ENCODE measurements at regions not wholly inside any gene's neighbourhood (a gene's known extent, or its start where the extent isn't known, plus 50 kb on each side); places are given as distances from the start of the nearest gene placed in this dataset.
A peak's percentile ranks its signal among the peaks of the same experiment; 100 is the strongest.
"Not testable (repeated sequence)": the region's sequence is repeated elsewhere in the genome, so short reads cannot be mapped to it uniquely, and the experiment has no call there.

GRCh38 chr2:132220589-132220988 is 58.8 kb upstream of the ANKRD30BL start:
- not testable (repeated sequence) for DNase-seq

- DNase-seq = not testable (repeated sequence)
These were observed 60.1 kb upstream of the ANKRD30BL start for GRCh38 chr2:132221886-132222285.

GRCh38 chr2:132252191-132252893 is 90.6 kb upstream of the ANKRD30BL start:
- no peak for DNase-seq

GRCh38 chr2:132252894-132253264 is 91.1 kb upstream of the ANKRD30BL start:
- DNase-seq = no peak

DNA sequence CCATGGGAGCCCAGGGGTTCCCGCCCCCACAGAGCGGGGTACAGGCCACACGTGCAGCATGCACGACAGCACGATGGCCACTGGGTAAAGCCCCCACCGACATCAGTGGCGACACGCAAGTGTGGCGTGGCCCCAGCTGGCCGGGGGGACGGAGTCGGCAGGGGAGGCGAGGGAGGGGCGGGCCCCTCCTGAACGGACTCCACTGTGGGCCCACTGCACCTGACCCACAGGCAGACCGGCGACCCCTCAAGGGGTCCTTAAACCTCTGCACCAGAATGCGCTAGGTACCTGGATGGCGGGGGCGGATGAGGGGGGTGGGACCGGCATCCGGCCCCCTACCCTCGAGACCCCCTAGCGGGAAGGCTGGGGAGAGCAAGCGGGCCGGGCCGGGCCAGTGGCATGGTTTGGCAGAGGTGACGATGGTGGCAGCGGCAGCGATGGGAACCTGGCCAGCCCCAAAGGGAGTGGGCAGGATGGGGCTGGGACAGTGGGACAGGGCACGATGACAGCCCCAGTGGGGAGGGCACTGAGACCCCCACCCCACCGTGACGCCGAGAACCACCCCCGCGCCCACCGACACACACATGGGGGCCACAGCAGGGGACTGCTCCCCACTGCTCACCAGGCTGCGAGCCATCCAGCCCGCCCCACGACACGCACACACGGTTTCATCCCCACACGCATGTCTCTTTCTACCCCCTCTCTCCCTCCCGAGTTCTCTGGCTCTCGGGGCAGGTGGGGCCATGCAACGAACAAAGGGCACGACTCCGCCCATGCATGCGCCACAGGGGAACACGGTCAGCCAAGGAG is 91.9 kb upstream of the ANKRD30BL start:
- DNase-seq = no peak

- not testable (repeated sequence) for DNase-seq
These were observed 92.7 kb upstream of the ANKRD30BL start for GRCh38 chr2:132254306-132254919.

GRCh38 chr2:132255714-132256113 is 94.0 kb upstream of the ANKRD30BL start:
- no peak for DNase-seq

GRCh38 chr2:132256251-132256902 is 94.6 kb upstream of the ANKRD30BL start:
- no peak for DNase-seq

GRCh38 chr2:132256903-132257300 is 95.2 kb upstream of the ANKRD30BL start:
- DNase-seq = not testable (repeated sequence)

- DNase-seq = not testable (repeated sequence)
These were observed 95.8 kb upstream of the ANKRD30BL start for GRCh38 chr2:132257301-132258171.

DNA sequence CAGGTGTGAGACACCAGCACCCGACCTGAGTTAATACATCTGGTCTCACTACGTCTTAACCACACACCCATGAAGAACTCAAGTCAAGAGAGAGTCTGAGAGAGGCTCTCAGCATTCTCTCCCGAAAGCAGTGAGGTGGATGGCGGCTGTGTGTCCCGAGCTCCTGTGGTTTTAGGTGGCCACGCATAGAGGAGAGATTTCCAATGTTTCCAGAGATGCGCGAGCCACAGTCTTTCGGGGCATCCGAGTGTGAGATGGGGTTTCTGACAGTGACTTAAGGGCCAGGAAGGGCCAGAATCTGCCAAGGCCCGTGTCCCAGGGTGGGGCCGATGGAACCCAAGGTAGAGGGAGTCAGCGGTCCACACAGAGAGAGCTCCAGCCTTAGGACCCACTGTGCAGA is 97.5 kb upstream of the ANKRD30BL start:
- not testable (repeated sequence) for DNase-seq

GRCh38 chr2:132265595-132265994 is 103.8 kb upstream of the ANKRD30BL start:
- DNase-seq = not testable (repeated sequence)

DNA sequence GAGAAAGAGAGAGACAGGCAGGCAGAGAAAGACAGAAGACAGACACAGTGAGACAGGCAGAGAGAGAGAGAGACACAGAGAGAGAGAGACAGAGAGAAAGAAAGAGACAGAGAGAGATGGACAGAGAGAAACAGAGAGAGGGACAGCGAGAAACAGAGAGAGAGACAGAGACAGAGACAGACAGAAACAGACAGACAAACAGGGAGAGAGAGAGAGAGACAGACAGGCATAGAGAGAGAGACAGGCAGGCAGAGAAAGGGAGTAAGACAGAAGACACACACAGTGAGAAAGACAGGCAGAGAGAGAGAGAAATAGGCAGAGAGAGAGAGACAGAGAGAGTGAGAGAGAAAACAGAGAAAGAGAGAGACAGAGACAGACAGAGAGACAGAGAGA is 105.3 kb upstream of the ANKRD30BL start:
- no peak for DNase-seq

GRCh38 chr2:132267498-132268283 is 105.9 kb upstream of the ANKRD30BL start:
- not testable (repeated sequence) for DNase-seq

GRCh38 chr2:132268284-132268976 is 106.7 kb upstream of the ANKRD30BL start:
- DNase-seq = peak; percentile 56

- DNase-seq = no peak
These were observed 107.3 kb upstream of the ANKRD30BL start for GRCh38 chr2:132268977-132269523.

GRCh38 chr2:132270255-132270654 is 108.5 kb upstream of the ANKRD30BL start:
- DNase-seq = no peak

GRCh38 chr2:132270981-132271546 is 109.3 kb upstream of the ANKRD30BL start:
- no peak for DNase-seq

GRCh38 chr2:132271794-132272193 is 110.0 kb upstream of the ANKRD30BL start:
- DNase-seq = not testable (repeated sequence)

GRCh38 chr2:132272713-132273112 is 111.0 kb upstream of the ANKRD30BL start:
- DNase-seq = no peak

Data from activated CD8-positive, alpha-beta memory T cell treated with anti-CD3 and anti-CD28 coated beads, Interleukin-2, amount 50 U/mL, for 48 hours (primary cell).